HAP-1 (cell line): ENCODE measurements at regions not wholly inside any gene's neighbourhood (a gene's known extent, or its start where the extent isn't known, plus 50 kb on each side); places are given as distances from the start of the nearest gene placed in this dataset.

Experiments
- DNase-seq, 2 experiments: peaks; one replicate each; pipeline ENCODE4 v3.0.0-alpha.2; 2016 to 2020; ENCODE audit warnings: low spot score in 2 of 2
- H3K27me3 ChIP-seq: fragments of 250-450 bp; sonication (Bioruptor Pico); 2 replicates; pipeline ENCODE4 v1.5.1; 2020; ENCODE audit warnings: low read depth, mild to moderate bottlenecking, moderate library complexity
- H3K36me3 ChIP-seq: fragments of 250-450 bp; sonication (Bioruptor Pico); replicated peaks from 2 replicates; pipeline ENCODE4 v1.5.1; 2020; ENCODE audit warnings: mild to moderate bottlenecking
- H3K4me1 ChIP-seq: fragments of 250-450 bp; sonication (Bioruptor Pico); 2 replicates; pipeline ENCODE4 v1.5.1; 2020; ENCODE audit warnings: mild to moderate bottlenecking
- H3K4me3 ChIP-seq: fragments of 250-450 bp; sonication (Bioruptor Pico); 2 replicates; pipeline ENCODE4 v1.5.1; 2020; ENCODE audit warnings: mild to moderate bottlenecking, moderate library complexity
- H3K9me3 ChIP-seq: fragments of 250-450 bp; sonication (Bioruptor Pico); 2 replicates; pipeline ENCODE4 v1.5.1; 2020; ENCODE audit warnings: mild to moderate bottlenecking, moderate library complexity
- in situ Hi-C: fragments of 300-500 bp; cut with MboI; formaldehyde crosslinking; loops from 3 replicates; pipeline ENCODE4 v1.14.3; 2020; ENCODE audit warnings: low sequenced_read_pairs, inconsistent platforms, mixed read lengths

DNA sequence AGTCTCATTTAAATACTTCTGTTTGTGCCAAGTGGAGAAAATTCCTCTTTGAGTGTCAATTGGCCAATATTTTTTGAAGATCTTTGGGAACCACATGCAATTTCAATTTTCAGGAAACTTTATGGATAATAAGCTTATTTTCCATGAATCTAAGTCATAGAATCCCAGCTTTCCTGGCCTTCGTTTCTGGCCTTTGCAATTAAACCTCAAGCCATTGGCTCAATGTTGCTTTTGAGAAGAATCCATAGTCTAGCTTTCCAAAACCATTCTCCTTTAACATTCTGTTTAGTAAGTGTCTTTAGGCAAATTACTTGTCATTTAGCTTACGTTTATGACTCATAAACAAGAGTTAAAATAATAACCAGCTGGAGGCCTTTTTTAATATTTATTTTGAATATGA is 145.0 kb upstream of the FTMT start:
- no peaks in the 10 kb centered on the region for H3K4me1 ChIP-seq
- H3K27me3 ChIP-seq = no peaks in the 10 kb centered on the region
- H3K36me3 ChIP-seq = no peaks in the 10 kb centered on the region
- in situ Hi-C loops = no loop called here
- no peaks in the 10 kb centered on the region for H3K9me3 ChIP-seq
- DNase-seq = no peak
- H3K4me3 ChIP-seq = no peak overlapping the region

DNA sequence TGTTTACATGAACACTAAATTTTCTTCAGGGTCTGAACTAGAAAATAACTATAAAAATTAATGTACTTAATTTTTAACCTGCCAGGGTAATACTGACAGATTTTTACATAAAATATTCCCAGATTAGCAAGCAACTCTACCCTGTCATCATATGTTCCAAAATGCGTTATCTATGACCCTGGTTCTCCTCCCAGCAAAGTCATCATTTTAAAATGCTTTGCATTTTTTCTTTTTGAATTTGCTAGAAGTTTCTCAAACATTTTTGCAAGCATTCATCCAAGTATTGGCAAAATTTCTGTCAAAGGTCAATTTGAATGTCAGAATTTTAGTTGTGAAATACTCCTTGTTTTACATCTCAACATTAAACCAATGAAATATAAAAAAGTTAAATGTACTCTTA is 144.5 kb upstream of the FTMT start:
- no peaks in the 10 kb centered on the region for H3K4me1 ChIP-seq
- no peaks in the 10 kb centered on the region for H3K36me3 ChIP-seq
- DNase-seq = no peak
- no peak overlapping the region for H3K4me3 ChIP-seq
- no peaks in the 10 kb centered on the region for H3K9me3 ChIP-seq
- in situ Hi-C loops = no loop called here
- H3K27me3 ChIP-seq = no peaks in the 10 kb centered on the region

DNA sequence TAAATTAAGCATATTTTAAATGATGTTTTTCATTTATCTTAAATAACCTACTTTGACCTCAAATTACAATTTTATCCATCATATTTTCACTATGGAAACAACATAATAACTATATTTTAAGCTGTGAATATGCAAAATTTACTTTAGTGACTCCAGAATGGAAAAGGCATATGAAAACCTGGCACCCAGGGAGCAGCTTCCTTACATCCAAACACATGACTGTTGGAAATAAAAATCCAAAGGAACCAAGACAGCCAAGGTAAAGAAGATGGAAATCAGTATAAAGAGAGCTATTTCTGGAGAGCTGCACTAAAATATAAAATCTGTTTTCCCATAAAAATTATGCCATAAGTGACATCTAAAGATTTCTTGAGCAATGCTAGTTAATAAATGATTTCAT is 140.3 kb upstream of the FTMT start:
- no peaks in the 10 kb centered on the region for H3K4me1 ChIP-seq
- H3K4me3 ChIP-seq = no peak overlapping the region
- in situ Hi-C loops = no loop called here
- H3K9me3 ChIP-seq = no peaks in the 10 kb centered on the region
- no peak for DNase-seq
- H3K27me3 ChIP-seq = no peaks in the 10 kb centered on the region; the same call in 1 of the 2 replicates
- no peaks in the 10 kb centered on the region for H3K36me3 ChIP-seq

DNA sequence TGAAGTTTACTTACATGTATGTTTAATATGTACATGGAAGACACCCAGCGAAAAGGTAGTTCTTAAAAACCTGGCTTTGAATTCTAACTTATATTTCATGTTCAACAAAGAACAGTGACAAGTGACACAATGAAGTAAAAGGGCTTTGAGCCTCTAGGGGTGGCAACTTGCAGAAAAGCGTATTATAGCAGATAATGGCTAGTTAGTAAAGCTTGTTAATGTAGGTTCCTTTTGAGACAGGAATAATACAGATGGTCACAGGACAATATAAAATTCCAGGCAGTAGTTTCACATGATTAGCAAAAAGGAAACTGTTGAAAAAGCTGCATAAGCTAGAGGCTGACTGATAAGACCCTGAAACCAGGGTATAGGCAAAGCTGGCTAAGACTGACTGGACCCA is 132.4 kb upstream of the FTMT start:
- Histone ChIP-seq H3K36me3 (no peaks in the 10 kb centered on the region), H3K4me1 (peaks cover 6% of the 10 kb centered on the region), H3K4me3 (no peak overlapping the region), H3K27me3 (no peaks in the 10 kb centered on the region), H3K9me3 (no peaks in the 10 kb centered on the region)
- peak; percentile 25 to 61 for DNase-seq
- in situ Hi-C loops = no loop called here

DNA sequence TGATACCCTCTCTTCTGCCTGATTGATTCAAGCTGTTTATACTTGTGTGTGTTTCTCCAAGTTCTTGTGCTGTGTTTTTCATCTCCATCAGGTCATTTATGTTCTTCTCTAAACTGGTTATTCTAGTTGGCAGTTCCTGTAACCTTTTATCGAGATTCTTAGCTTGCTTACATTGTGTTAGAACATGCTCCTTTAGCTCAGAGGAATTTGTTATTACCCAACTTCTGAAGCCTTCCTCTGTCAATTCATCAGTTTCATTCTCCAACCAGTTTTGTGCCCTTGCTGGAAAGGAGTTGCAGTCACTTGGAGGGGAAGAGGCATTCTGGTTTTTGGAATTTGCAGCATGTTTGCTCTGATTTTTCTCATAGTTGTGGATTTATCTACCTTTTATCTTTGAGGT is 126.2 kb upstream of the FTMT start:
- no peaks in the 10 kb centered on the region for H3K36me3 ChIP-seq
- in situ Hi-C loops = no loop called here
- H3K27me3 ChIP-seq = no peaks in the 10 kb centered on the region
- no peaks in the 10 kb centered on the region for H3K4me1 ChIP-seq
- 0 out of 2 replicates have a peak, but pooled peaks cover 3% of the 10 kb centered on the region for H3K9me3 ChIP-seq
- no peak overlapping the region for H3K4me3 ChIP-seq
- DNase-seq = no peak

DNA sequence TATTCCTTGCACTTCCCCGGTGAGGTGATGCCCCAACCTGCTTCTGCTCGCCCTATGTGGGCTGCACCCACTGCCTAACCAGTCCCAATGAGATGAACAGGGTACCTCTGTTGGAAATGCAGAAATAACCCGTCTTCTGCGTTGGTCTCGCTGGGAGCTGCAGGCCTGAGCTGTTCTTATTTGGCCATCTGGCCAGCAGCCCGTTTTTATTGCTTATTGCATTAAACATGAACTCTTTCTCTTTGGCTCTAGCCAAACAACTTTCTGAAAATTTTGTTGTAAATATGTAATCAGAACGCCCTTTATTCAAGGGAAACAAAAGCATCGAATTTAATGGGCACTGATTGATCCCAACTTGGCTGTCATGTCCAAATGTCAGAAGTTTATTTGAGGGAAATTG is 124.7 kb upstream of the FTMT start:
- Histone ChIP-seq H3K9me3 (0 out of 2 replicates have a peak, but pooled peaks cover 3% of the 10 kb centered on the region), H3K36me3 (no peaks in the 10 kb centered on the region), H3K4me1 (no peaks in the 10 kb centered on the region), H3K4me3 (no peak overlapping the region), H3K27me3 (no peaks in the 10 kb centered on the region)
- in situ Hi-C loops = no loop called here
- DNase-seq = no peak

DNA sequence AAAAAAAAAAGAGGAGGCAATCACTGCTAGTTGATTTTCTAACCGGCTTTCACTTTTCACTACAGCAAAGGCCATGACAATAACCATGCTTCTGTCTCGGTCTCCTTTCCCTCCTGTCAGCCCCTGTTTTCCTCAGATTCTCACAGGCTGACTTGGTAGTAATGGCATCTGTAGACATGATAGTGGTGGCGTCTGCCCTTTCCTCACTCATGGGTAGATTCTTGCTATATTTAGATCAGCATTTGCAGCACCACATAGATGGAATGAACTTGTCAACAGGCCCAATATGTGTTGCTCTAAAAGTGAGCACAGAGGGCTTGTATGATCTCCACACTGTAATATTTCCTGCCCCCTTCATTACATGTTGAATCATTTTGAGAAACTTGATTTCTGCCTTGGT is 120.3 kb upstream of the FTMT start:
- H3K9me3 ChIP-seq = 0 out of 2 replicates have a peak, but pooled peaks cover 3% of the 10 kb centered on the region
- no peaks in the 10 kb centered on the region for H3K4me1 ChIP-seq
- no peak overlapping the region for H3K4me3 ChIP-seq
- in situ Hi-C loops = no loop called here
- no peaks in the 10 kb centered on the region for H3K36me3 ChIP-seq
- no peak for DNase-seq
- no peaks in the 10 kb centered on the region for H3K27me3 ChIP-seq

DNA sequence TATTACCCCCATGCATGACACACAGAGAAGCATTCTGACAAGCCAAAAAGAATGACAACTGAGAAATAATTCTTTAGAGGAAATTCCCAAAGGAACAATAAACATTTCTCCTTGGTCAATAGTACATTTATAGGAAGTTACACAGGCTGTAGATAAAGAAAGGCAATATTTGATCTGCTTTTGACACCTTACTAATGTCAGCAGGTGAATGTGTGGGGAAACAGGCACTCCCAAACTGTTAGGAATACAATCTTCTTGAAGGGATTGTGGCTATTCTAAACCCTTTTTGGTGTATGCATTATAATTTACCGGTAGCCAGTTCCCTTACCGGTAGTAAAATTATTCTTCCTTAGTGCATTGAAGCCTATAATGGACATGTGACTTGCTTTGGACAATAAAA is 116.1 kb upstream of the FTMT start:
- DNase-seq = no peak
- Histone ChIP-seq H3K9me3 (no peaks in the 10 kb centered on the region), H3K4me3 (no peak overlapping the region), H3K4me1 (no peaks in the 10 kb centered on the region), H3K36me3 (no peaks in the 10 kb centered on the region), H3K27me3 (no peaks in the 10 kb centered on the region)
- in situ Hi-C loops = no loop called here

DNA sequence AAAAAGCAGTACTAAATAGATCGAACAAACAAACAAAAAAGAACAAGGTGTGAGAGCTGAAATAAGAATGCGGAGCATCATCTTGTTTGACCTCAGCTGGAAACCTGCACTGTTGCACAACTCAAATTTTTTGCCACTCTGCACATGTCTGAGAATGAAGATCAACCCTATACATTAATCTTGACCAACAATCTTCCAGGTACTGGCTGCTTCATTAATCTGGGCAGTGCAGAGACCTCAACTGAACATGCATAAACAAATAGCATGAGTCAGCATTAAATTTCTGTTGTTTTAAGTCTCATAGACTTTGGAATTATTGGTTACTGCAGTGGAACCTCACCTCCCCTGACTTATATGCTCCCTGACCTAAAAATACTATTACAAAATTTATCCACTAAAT is 114.6 kb upstream of the FTMT start:
- in situ Hi-C loops = no loop called here
- Histone ChIP-seq H3K9me3 (no peaks in the 10 kb centered on the region), H3K4me3 (no peak overlapping the region), H3K27me3 (no peaks in the 10 kb centered on the region), H3K36me3 (no peaks in the 10 kb centered on the region), H3K4me1 (no peaks in the 10 kb centered on the region)
- no peak for DNase-seq

DNA sequence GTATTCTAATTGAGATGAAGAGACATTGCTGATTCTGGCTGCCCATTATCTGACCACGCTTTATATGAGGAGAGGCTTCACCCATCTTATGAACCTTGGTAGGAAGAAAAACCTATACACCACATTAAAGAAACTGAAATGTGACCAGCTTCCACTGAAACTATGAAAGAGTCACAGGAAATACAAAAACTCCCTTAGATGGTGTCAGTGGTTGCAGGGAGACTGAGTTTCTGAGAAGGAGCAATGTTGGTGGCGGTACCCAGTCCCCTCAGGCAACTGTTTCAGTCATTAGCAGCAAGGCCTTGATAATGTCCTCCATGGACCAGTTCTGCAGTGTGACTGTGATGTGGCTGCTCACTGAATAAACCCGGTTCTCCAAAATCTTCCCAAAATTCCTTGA is 110.5 kb upstream of the FTMT start:
- H3K4me1 ChIP-seq = no peaks in the 10 kb centered on the region
- no peak overlapping the region for H3K4me3 ChIP-seq
- no peaks in the 10 kb centered on the region for H3K9me3 ChIP-seq
- no peaks in the 10 kb centered on the region for H3K27me3 ChIP-seq
- DNase-seq = no peak
- in situ Hi-C loops = no loop called here
- H3K36me3 ChIP-seq = no peaks in the 10 kb centered on the region

DNA sequence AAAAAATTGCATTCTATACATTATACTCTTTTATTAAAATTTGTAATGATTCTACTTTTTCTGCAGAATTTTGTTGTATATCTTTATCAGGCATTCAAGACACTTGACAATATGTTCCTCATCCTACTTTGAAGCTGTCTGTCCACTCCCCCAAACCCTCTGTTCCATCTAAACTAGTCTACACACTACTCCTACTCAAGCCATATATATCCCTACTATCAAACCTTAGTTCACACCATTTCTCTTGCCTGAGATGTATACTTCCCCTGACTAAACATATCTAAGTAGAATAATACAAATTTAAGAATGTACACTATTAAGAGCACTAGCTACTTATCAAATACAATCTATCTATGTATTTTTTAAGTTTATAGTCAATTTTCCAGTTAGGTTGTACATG is 107.1 kb upstream of the FTMT start:
- H3K27me3 ChIP-seq = no peaks in the 10 kb centered on the region
- no peaks in the 10 kb centered on the region for H3K9me3 ChIP-seq
- no peaks in the 10 kb centered on the region for H3K36me3 ChIP-seq
- no peak overlapping the region for H3K4me3 ChIP-seq
- in situ Hi-C loops = no loop called here
- H3K4me1 ChIP-seq = no peaks in the 10 kb centered on the region
- no peak for DNase-seq

DNA sequence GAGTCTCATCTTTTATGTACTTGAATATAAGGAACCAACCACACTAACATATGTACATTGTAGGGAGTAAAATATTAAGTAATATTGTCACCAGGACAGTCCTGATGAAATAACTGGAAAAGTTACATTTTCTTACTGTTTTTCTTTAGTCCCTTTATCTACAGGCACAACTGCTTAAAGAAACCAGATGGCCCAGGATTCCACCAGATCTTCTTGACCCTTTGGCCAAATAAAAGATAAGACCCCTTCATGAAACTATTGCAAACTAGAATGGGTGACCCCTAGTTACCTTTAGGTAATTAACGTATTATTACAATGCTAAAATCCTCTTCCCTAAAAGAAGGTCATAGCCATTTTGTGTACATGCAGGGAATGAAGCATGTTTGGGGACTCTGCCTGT is 106.3 kb upstream of the FTMT start:
- Histone ChIP-seq H3K27me3 (no peaks in the 10 kb centered on the region), H3K4me1 (no peaks in the 10 kb centered on the region), H3K36me3 (no peaks in the 10 kb centered on the region), H3K4me3 (no peak overlapping the region), H3K9me3 (no peaks in the 10 kb centered on the region)
- no peak for DNase-seq
- in situ Hi-C loops = no loop called here

DNA sequence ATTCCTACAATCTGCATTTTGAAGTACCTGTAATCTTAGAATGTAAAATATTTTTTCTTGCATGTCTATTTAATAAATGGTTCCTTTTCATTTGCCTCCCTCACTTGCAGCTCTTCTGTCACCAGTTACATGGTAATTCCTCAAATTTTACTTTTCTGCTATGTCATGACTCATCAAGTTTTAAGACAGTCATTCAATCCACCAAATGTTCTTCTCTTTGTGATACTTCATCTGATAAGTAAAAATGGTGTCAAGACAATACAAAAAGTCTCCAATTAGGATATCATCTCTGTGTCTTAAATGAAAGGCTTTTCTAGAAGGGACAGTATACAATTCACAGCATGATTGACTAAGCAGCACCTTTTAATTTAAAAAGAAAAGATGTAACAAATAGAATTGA is 104.9 kb upstream of the FTMT start:
- no peak for DNase-seq
- Histone ChIP-seq H3K4me1 (no peaks in the 10 kb centered on the region), H3K9me3 (no peaks in the 10 kb centered on the region), H3K27me3 (no peaks in the 10 kb centered on the region), H3K4me3 (no peak overlapping the region), H3K36me3 (no peaks in the 10 kb centered on the region)
- in situ Hi-C loops = no loop called here

DNA sequence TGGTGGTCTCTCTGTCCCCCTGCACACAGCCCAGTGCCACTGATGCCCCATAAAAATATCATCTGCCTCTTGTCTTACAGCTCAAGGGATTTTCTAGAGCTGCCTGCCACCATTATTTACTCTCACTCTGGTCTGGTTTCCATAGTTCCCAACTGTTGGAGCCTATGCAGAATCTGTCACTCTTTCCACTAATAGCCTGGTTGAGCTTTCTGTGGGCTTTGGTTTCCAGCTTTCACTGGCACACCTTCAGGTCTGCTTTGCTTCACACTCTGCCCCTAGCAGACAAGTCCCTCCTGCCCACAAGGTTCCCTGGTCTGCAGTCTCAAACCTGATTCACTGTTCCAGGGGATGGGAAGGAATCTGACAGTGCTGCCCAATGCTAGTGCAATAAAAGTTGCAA is 103.0 kb upstream of the FTMT start:
- Histone ChIP-seq H3K4me1 (no peaks in the 10 kb centered on the region), H3K9me3 (no peaks in the 10 kb centered on the region), H3K4me3 (no peak overlapping the region), H3K27me3 (no peaks in the 10 kb centered on the region), H3K36me3 (no peaks in the 10 kb centered on the region)
- DNase-seq = no peak
- in situ Hi-C loops = no loop called here

DNA sequence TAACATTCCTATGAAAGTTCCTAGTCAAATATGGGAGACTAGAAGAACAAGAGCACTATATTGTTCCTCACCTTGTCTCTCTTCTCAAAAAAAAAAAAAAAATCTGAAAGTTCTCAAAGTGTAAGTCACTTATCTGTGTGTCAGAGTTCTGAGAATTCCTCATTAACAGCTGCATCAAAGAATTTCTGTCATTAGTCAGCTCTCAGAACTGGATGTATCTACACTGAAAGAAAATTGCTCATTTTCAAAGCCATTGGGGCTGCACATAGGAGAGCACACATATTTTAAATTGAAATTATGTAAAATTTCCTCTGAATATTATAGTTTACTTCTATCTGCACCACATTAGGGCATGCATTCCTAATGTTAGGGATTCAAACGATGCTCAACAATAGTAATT is 99.5 kb upstream of the FTMT start:
- Histone ChIP-seq H3K27me3 (no peaks in the 10 kb centered on the region), H3K36me3 (no peaks in the 10 kb centered on the region), H3K9me3 (no peaks in the 10 kb centered on the region), H3K4me3 (no peak overlapping the region), H3K4me1 (no peaks in the 10 kb centered on the region)
- in situ Hi-C loops = no loop called here
- DNase-seq = no peak
